Tibial nerve (tissue), 4 donors: ENCODE measurements at regions not wholly inside any gene's neighbourhood (a gene's known extent, or its start where the extent isn't known, plus 50 kb on each side); places are given as distances from the start of the nearest gene placed in this dataset.

Experiments used
- EP300 ChIP-seq, 2 donors: sonication (generic); formaldehyde crosslinking; IDR thresholded peaks; one replicate each; pipeline ENCODE4 v1.6.1; 2017; ENCODE audit warnings: antibody characterized with exemption in 2 of 2, mild to moderate bottlenecking in 1 of 2
- POLR2A ChIP-seq, 2 donors: fragments of 450-650 bp; IDR thresholded peaks; one replicate each; pipeline ENCODE4 v1.6.1; 2017; ENCODE audit warnings: antibody characterized with exemption in 2 of 2, mild to moderate bottlenecking in 2 of 2, moderate library complexity in 2 of 2
- TF ChIP-seq, protein P1 (sequence below), 5 experiments: fragments of 200-600 bp in 3 of 5; fragments of 450-650 bp in 2 of 5; sonication (generic) in 3 of 5; IDR thresholded peaks; one replicate each; pipeline ENCODE4 v1.5.1; 2016 to 2019; ENCODE audit warnings: antibody characterized with exemption in 5 of 5, mild to moderate bottlenecking in 3 of 5, moderate library complexity in 2 of 5

- TF ChIP-seq, protein P1, sequence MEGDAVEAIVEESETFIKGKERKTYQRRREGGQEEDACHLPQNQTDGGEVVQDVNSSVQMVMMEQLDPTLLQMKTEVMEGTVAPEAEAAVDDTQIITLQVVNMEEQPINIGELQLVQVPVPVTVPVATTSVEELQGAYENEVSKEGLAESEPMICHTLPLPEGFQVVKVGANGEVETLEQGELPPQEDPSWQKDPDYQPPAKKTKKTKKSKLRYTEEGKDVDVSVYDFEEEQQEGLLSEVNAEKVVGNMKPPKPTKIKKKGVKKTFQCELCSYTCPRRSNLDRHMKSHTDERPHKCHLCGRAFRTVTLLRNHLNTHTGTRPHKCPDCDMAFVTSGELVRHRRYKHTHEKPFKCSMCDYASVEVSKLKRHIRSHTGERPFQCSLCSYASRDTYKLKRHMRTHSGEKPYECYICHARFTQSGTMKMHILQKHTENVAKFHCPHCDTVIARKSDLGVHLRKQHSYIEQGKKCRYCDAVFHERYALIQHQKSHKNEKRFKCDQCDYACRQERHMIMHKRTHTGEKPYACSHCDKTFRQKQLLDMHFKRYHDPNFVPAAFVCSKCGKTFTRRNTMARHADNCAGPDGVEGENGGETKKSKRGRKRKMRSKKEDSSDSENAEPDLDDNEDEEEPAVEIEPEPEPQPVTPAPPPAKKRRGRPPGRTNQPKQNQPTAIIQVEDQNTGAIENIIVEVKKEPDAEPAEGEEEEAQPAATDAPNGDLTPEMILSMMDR (IDR thresholded peaks at IDR 0.05), result no peak
- TF ChIP-seq EP300 (IDR thresholded peaks at IDR 0.05) (no peak), POLR2A (IDR thresholded peaks at IDR 0.05) (no peak)
These were observed 848.2 kb upstream of the NRXN1 start for GRCh38 chr2:51880153-51880552.
